Heart left ventricle (tissue), 13 donors: ENCODE measurements at regions not wholly inside any gene's neighbourhood (a gene's known extent, or its start where the extent isn't known, plus 50 kb on each side); places are given as distances from the start of the nearest gene placed in this dataset.

ENCODE experiments used
- POLR2A ChIP-seq, 2 donors: fragments of 450-650 bp; IDR thresholded peaks; one replicate each; pipeline ENCODE4 v1.6.1; 2017; ENCODE audit warnings: antibody characterized with exemption in 2 of 2, mild to moderate bottlenecking in 2 of 2, moderate library complexity in 2 of 2
- TF ChIP-seq, protein P1 (sequence below), 12 donors: fragments of 200-600 bp; sonication (generic) in 4 of 12; IDR thresholded peaks; one replicate each; pipeline versions ENCODE4 v1.5.0 to v1.8.0; 2018 to 2022; ENCODE audit warnings: antibody characterized with exemption in 12 of 12, mild to moderate bottlenecking in 5 of 12
- donor health status: ischemic (EF 13 %, LVEDD 7.1; RV severe dilation, severe dysfunction).
- donor health status: DM: no; HTN: yes; CAD: no.
- donor health status: DM: no; HTN: no; CAD: no.
- donor health status: ischemic (EF 25% LVEDD 6.9; RV normal size, moderate dysfunction).
- donor health status: ischemic (EF 25% LVEDD 5.7; RV mildly dilated, moderate dysfunction).
- donor health status: ischemic (EF 35%, LVEDD 5.7; RV mildly dilated, moderate dysfunction).
- donor health status: nonischemic (EF 11% LVEDD 7.7; RV severe dilation, severe dysfunction).
- donor health status: DM: yes; HTN: yes; CAD: no.
- donor health status: PGD.
- donor health status: ischemic (EF 29% LVEDD 5.4; RV normal size, mild dysfunction).
- donor health status: nonischemic (EF 23%, LVEDD 6.1; RV moderate dilation, normal function).

DNA sequence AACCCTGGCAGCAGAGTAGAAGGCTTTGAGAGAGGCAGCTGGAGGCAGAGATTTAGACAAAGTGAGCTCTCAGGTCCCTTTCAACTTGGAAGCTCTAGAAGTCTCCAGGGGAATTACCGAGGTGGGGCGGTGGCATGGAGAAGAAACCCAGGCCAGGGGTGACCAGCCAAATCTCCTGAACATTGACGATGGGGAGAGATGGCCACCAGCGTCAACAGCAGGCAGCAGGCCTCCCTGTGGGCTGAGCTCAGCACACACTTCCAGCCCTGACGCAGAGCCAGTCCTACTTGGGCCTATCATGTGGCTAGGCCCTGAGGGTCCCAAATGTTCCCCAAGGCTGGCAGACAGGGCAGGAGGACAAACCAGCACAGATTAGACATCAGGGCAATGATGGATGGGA is 187.8 kb downstream of the BCOR start:
- no peak for TF ChIP-seq POLR2A (IDR thresholded peaks at IDR 0.05)
- TF ChIP-seq, protein P1, sequence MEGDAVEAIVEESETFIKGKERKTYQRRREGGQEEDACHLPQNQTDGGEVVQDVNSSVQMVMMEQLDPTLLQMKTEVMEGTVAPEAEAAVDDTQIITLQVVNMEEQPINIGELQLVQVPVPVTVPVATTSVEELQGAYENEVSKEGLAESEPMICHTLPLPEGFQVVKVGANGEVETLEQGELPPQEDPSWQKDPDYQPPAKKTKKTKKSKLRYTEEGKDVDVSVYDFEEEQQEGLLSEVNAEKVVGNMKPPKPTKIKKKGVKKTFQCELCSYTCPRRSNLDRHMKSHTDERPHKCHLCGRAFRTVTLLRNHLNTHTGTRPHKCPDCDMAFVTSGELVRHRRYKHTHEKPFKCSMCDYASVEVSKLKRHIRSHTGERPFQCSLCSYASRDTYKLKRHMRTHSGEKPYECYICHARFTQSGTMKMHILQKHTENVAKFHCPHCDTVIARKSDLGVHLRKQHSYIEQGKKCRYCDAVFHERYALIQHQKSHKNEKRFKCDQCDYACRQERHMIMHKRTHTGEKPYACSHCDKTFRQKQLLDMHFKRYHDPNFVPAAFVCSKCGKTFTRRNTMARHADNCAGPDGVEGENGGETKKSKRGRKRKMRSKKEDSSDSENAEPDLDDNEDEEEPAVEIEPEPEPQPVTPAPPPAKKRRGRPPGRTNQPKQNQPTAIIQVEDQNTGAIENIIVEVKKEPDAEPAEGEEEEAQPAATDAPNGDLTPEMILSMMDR (IDR thresholded peaks at IDR 0.05), result no peak
